Activated T-cell treated with anti-CD3 and anti-CD28 coated beads, Interleukin-2, amount 50 U/mL, for 48 hours (primary cell): ENCODE measurements at regions not wholly inside any gene's neighbourhood (a gene's known extent, or its start where the extent isn't known, plus 50 kb on each side); places are given as distances from the start of the nearest gene placed in this dataset.
"Not testable (repeated sequence)": the region's sequence is repeated elsewhere in the genome, so short reads cannot be mapped to it uniquely, and the experiment has no call there.

ENCODE experiments used
- DNase-seq, 2 experiments: peaks; one replicate each; pipeline ENCODE4 v3.0.0-alpha.2; 2020

DNA sequence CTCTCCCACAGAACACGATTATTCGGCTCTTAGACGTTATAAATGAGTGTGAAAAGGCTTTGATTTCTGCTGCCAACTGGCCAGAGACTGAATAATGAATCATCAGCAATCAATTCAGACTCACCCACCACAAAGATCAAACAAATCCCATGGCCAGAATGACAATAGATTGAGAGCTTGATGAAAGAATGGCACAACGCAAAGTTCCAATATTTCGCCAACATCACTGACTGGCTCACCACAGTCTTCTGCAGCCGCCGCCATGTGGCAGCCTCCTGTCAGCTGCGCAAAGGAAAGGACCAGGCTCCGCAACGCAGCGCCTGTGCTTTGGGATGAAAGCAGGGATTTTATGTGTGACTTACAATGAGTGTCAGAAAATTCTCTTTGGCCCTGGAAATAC lies 104.4 kb upstream of the SOX11 start:
- no peak for DNase-seq

DNA sequence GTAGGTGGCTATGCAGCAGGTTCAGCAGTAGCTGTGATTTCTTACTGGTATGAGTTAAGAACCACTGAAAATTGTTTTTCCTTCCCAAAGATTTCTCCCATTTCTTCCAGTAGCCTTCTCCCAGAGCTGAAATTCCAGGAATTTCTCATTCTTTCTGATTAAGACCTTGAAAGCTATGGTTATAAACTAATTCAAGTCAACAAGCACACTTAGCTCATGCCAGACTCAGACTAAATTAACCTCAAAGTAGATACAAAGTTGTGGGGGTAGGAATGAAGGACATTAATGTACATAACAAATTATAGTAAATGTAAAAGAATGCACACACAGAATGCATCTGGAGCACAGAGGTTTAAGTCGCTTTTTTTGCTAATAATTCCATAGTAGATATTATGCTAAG lies 103.6 kb upstream of the SOX11 start:
- DNase-seq: no peak

DNA sequence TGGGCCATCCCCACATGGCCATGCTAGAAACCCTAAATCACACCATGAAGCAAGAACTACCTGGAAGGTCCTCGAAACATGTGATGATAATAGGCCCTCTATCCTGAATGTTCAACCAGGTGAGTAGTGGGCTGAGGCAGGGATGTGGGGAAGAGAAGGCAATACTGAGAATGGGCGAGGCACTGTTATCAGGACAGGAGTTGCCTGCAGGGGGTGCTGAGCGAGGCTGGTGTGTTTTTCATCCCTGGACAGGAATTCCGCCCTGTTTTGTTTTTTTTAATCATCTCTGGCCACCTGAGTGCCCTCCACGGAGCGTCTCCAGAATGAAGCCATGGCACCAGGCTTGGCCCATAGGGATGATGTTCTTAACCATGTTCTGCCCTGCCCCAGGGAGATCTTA lies 103.0 kb upstream of the SOX11 start:
- DNase-seq: no peak

DNA sequence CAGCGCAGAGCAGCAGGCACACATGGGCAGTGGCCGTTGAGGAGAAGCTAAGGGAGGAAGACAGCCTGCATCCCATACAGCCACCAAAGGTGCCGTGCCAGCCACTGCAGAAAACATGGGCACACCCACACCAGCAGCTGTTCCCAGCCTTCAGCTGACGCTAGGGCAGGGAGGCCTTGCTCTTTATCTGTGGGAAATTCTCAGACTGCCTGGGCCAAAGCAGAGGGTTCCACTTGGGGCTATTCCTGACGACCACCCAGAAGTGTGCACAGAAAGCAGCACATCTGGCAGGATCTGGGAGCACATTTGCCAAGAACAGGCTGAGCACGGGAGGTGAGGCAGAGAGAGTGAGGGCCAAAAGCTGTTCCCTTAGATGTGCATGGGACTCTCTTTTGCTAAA lies 101.3 kb upstream of the SOX11 start:
- no peak for DNase-seq

DNA sequence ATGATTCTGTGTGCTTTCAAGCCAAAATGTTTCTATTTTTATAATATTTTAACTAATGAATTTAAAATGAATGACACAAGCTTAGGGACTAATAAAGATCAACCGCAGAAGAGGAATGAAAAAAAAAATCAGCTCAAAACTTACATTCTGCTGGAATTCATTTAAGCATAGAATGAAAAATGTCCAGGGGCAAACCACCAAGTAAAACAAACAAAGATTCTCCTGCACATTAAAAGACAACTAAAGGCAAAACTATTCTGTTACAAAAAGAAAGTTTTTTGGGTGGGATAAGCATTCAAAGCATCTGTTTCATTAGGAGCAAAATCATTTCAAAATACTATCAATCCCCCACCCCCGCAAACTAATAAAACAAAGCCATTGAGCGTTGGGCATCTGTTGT lies 99.3 kb upstream of the SOX11 start:
- no peak for DNase-seq

DNA sequence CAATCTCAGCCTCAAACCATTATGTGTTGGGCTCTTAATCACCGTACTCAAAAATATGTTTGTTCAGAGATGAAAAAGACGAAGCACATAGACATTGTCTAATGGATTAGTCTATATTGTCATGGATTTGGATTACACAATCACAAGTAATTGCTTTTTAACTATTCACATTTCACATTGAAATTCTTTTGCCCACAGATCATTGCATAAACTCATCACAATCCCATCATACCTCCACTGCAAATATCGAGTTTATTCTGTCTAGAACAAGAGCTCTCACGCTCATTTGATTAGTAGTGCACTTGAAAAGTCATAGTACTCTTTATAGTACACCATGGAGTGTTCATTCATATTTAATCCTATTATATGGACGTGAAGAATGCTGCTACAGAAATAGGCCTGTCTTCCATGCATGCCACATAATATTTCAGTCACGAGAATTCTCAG lies 97.9 kb upstream of the SOX11 start:
- DNase-seq: no peak

DNA sequence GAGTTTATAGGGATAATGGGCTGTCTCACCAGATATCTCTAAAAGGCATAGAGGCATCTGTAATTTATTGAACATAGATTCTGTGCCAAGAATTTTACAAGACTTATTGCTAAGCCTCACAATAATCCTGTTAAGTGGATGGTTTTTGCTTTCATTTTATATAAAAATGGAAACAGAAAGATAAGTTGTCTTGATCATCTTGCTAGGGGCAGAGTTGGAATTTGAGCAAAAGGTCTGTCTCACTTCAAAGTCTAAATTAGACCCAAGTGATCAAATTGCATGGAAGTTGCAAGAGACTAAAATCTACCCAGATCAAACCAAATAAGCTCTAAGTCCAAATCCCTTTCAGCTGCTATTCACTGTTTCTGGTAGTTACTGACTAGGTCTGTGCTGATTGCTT lies 95.3 kb upstream of the SOX11 start:
- DNase-seq: no peak

DNA sequence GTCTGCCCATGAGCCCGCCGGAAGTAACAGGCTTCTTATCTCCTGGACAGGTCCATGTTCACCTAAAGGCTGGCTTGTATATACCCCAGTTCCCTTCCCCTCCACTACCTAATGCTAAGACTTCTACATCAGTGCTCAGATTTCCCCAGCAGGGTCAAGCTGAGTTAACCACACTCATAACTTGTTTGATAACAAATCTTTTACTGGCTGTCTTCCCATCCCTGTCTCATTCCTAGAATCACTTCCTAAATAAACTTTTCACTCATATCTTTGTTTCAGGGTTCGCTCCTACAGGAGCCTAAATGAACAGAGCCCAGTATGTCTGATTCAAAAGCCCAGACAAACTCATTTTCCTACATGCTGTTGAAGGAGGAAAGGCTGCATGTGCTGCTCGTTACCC lies 94.0 kb upstream of the SOX11 start:
- no peak for DNase-seq

DNA sequence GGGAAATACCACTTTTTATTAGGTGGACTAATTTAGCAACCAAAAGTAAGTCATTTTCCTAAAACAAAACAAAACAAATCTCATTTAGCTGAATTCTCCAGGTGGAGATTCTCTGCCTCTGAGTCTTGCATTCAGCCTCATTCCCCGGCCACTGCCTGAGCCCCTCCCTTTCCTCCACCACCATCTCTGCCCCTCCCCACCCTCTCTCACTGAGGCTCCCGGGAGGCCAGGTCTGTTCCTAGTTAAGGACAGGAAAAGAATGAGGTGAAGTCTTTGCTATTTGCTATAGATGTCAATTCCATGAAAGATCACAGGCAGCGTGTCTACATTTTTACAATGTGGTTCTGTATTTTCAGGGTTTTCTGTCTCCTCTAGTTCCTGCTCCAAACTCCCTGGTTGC lies 83.0 kb upstream of the SOX11 start:
- DNase-seq: no peak

DNA sequence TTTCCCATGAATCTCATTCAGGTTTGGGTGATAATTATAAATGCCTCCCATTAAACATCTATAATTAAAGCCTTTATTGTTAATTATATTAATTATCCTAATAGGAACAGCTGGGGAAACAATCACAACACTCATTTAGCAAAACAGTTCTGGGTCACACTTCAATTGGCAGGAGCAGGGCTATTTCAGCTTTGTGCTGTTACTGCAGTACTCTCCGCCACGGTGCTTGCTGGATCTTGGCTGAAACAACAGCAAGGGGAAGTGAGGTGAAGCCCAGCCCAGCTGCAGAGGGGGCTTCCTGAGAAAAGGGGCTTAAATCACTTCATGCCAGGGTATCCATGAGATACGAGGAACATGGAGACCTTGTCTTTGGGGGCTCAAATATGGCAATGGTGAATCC lies 79.5 kb upstream of the SOX11 start:
- DNase-seq: no peak

DNA sequence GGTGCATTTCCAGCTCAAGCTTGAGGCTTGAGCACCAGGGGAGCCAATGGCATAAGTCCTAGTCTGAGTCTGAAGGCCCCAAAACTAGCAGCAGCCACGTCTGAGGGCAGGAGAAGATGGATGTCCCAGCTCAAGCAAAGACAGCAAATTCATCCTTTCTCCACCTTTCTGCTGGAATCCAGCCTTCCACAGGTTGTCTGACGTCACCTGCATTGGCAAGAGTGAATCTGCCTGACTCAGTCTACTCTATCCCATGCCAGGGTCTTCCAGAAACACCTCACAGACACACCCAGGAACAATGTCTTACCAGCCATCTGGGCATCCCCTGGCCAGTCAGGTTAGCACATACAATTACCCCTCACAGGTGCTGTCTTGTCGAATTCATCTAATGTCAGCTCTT lies 76.2 kb upstream of the SOX11 start:
- no peak for DNase-seq

DNA sequence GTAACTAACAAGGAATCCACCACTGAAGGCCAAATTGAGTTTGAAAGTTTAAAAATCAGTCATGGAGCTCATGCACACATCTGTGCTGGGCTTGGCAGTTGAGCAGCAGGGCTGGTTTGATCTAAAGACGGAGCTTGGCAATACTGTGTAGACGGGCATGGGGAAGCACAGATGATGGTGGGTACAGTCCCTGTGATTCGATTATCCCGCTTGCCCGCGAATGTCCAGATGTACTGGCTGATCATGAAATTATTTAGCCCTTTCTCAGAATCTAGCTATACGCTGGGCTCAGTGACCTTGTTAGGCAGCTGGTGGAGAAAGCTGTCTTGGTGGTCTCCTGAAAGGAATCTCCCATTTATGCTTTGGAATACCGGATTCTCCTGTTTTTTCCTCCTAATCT lies 74.8 kb upstream of the SOX11 start:
- no peak for DNase-seq

DNA sequence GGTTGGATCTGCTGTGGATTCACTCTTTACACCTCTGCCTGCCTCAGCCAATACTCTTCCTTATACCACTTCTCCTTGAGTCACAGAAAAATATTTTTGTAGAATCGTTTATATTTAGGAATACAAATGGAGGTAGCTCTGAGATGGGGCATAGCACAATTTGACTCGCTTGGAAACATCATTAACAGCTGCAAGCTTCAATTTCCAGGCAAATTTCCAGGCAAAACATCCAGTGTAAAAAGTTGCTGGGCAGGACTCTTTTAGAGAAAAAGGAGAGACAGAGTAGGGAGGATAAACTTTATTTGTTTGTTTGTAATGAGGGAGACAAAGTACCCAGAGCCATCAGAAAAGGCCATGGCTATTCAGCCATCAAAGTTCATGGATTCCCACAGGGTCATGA lies 74.4 kb upstream of the SOX11 start:
- no peak for DNase-seq

DNA sequence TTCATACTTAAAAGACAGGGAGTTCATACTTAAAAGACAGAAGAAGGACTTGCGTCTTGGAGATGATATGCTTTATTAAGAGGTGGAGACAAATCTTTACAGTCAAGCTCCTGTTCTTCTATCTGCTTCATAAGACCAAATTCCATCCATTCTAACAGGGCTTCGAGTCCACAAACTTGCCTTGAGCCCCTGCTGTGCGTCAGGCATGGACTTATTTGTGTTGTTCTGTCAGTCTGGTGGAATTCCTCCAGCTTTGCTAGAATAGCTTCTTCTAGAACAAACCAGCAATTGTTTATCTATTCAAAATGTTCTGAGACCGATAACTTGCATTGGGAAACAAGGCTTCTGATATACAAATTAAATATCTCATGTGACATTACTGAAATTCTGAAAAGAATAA lies 73.9 kb upstream of the SOX11 start:
- no peak for DNase-seq

DNA sequence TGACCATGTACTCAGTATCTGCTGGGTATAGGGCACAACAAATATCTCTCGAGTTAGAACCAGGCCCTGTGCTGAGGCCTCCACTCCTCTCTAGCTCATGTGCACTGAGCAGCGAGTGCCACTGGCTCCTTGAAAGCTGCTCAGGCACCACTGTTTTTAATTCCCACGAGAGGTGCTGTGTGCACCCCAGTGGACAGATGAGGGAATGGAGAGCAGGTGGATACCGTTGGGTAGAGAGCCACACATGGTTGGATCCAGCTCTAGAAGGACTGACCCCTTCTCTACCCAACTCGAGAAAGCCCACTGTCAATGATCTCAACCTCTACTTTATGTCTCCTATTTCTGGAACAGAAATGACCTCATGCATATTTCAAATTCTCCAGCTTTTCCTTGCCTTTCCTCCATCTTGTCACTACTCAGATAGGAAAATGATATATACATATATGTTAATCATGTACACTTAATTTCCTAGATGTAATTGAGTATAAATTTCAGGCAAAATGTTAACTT lies 66.6 kb upstream of the SOX11 start:
- DNase-seq: not testable (repeated sequence)

DNA sequence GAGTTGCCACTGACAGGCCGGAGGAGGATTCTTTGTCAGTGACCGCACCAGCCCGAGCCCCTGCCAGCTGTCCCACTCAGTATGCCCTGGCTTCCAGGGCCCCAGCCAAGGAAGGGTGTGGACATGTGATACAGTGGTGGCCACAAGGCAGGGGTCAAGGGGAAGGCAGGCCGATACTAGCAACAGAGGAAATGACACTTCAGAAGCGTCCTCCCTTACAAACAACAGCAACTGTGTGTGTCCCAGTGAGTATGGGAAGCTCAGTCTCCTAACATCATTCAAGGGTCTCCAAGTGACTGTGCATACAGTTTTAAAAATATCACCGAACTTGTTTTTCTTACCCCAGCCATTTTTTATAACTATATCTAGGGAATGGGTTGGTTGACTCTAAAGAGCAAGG lies 63.7 kb upstream of the SOX11 start:
- DNase-seq: not testable (repeated sequence)

DNA sequence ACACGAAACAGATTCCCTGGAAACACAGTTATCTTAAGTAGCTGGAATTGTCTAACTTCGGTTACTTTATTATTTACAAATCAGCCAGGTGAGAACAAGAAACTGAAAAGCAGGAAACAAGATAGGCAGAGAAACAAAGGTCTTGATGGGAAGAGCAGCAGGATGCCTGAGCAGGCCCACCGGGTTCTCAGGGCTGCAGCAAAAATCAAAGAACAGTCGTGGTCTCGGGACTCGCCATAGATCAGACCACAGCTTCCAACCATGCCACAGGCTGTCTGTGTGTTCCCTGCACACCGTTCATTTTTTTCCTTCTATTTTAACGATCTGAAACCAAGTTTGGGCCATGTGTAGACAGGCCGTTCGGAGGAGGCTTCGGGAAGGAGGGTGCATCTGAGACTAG lies 62.7 kb upstream of the SOX11 start:
- not testable (repeated sequence) for DNase-seq

DNA sequence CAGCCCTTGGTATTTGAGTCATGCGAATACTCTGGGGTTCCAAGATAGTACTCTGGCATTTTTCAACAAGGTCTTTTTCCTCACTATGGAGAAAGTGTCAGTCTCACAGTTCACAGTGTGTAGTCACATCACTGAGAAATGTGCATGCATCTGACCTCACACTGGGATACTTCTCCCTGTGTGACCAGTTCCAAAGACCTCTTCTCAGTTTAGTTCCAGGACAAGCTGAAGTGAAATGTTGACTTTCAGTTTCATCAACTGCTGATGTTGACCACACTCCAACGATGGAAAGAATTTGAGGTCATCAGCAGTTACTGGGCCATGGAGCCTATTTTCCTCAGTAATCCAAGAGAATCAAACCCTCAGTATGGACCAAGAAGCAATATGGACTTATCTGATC lies 55.1 kb upstream of the SOX11 start:
- DNase-seq: not testable (repeated sequence)
